Inflammatory macrophage treated with lipopolysaccharide for 4 hours (primary cell): ENCODE measurements at regions not wholly inside any gene's neighbourhood (a gene's known extent, or its start where the extent isn't known, plus 50 kb on each side); places are given as distances from the start of the nearest gene placed in this dataset.

Experiments
- DNase-seq: peaks from one replicate; pipeline ENCODE4 v3.0.0-alpha.2; 2020

- DNase-seq, result no peak
Observed at GRCh38 chr10:111131168-111131799, 54.5 kb downstream of the ADRA2A start.

- no peak for DNase-seq
Observed at GRCh38 chr10:111137007-111137406, 60.2 kb downstream of the ADRA2A start.

GRCh38 chr10:111137587-111137986 lies 60.8 kb downstream of the ADRA2A start:
- no peak for DNase-seq

DNA sequence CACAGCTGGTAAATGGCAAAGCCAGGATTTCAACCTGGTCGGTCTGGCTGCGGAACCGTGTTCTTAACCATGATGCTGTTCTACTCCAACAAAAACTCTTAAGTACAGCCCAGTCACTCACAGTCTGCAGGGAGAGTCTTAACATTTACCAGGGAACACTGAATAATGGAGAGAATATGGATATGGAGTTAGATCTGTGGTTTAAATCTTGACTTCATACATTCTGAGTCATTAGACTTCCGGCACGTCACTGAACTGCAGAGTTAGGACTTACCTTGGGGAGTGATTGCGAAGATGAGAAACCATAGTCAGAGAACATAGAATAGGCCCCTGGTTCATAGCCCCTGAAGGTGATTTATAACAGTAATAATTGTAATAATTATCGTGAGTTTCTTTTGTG lies 61.7 kb downstream of the ADRA2A start:
- no peak for DNase-seq

DNA sequence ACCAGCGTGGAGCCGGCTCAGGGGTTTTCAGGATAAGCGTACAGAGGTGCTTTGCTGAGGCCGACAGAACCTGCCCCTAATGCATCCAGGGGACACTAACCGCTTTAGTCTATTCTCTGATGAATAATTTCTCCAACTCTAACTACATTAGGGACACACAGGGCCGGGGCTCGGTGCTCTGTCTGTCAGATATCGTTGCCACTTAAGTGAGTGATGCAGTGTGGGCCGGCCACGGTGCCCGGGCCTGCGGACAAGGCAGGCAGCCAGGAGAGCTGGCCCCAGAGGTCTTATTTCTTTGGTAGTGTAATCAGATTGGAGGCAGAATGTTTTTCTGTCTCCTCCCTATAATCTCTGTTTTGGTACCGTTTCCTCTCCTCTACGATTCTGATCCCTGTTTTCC lies 62.7 kb downstream of the ADRA2A start:
- no peak for DNase-seq

- no peak for DNase-seq
Observed at GRCh38 chr10:111142092-111142768, 65.4 kb downstream of the ADRA2A start.

GRCh38 chr10:111146025-111146640 lies 69.3 kb downstream of the ADRA2A start:
- DNase-seq, result no peak

- DNase-seq, result no peak
Observed at GRCh38 chr10:111148025-111148424, 71.2 kb downstream of the ADRA2A start.

- DNase-seq, result no peak
Observed at GRCh38 chr10:111148440-111148839, 71.6 kb downstream of the ADRA2A start.

DNA sequence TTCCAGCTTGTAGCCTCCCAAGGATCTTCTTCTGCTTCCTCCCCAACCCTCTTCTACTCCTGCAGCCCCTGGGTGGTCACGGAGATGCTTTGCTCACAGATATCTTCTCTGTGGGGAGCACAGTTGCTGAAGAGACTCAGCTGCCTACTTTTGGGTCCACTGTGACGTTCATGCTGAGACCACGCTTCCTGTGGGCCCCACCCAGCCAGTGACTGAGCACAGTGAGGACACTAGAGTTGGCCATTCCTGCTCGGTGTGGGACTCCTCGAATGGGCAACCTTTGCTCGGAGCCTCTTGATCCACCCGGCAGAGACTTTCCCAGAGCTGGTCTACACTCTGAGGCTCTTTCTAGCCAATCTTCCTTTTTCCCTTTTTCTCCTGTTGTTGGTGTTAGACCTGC lies 73.9 kb downstream of the ADRA2A start:
- no peak for DNase-seq

GRCh38 chr10:111151595-111152307 lies 74.9 kb downstream of the ADRA2A start:
- DNase-seq, result no peak

DNA sequence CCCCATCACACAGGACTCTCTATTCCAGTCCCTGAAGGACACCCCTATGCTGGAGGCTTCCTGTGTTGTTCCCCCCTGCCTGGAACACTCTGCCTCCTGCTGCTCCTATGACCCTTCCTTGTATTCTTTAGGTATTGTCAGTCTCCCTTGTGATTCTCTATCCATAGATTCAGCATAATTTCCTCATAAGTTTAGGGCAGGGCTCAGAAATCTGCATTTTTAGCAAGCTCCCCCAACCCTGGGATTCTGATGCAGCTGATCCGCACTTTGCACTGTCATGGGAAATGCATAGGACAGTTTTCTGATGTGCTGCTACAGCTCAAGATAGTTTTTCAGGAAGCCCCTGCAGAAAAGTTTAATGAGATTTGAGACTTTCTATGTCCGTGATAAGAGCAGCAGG lies 79.9 kb downstream of the ADRA2A start:
- DNase-seq, result no peak

DNA sequence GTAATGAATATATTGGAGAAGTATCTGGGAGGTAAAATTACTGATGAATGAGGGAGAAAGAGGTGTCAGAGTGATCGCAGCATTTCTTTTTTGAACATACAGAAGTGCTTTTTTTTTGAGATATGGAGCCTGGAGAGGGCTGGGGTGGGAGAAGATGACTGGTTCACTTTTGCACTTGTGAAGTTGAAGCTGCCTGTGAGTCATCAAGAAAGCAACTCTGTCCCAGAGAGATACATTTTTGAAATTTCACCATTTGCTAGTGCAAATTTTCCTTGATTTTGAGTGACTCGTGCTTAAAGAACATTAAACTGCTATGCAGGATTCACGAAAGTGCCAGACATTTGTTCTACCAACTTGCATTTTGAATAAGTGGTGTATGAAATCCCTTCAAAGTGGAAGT lies 81.8 kb downstream of the ADRA2A start:
- DNase-seq, result no peak

DNA sequence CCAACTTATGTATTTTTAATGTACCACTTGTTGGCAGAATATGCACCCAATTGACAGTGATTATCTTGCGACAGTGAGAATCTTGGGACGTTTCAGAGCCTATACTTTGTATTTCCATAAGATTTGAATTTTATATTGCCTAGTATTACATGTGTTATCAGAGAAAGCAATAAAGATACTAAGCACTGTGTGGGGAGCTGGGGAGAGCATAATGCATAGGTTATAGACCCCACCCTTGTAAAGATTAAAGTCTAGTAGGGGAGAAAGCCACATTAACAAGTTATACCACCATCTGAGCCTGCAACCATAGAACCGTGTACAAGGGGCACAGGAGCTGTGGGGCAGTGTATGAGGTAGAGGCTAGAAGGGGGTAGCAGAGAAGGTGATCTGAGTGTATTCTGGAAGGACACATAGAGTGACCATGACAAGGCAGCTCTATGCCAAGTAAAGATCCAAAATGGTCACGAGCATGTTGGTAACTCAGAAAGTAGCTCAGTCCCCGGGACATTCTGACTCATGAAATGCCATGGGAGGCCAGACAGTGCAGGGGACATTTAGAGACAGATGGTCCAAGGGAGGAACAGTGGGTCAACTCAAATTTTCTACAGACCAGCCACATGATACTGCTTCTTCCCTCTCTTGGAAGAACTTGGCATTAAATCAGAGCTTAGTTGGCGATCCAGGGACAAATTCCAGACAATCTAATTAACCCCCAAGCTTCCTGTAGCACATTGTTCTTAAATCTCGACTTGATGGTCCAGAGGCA lies 84.5 kb downstream of the ADRA2A start:
- DNase-seq, result no peak

DNA sequence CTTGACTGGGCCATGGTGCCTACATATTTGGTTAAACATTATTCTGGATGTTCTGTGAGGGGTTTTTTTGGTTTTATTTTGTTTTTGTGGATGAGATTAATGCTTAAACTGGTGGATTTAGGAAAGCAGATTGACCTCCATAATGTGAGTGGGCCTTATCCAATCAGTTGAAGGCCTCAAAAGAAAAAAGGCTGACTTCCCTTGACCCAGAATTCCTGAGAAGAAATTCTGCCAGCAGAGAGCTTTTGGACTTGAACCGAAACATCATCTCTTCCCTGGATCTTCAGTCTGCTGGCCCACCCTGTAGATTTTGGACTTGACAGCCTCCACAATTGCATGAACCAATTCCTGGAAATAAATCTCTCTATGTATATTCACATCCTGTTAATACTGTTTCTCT lies 94.4 kb downstream of the ADRA2A start:
- DNase-seq, result no peak

DNA sequence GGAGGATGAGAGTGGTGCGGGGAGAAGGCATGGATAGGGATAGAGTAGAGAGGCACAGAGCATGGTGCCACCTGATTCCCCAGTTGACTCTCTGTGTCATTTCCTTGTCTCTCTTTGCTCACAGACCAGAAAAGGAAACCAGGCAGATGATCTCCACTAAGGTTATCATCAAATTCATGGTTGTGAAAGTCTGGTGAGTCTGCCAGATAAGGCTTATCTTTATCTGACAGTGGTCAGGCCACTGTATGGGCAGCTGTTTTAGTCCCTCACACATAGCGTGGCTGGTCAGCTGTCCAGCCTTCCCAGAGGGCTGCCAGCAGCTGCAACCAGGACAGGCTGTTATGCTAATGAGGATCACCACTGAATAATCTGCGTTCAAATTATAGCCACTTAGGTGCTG lies 99.0 kb downstream of the ADRA2A start:
- DNase-seq, result no peak

DNA sequence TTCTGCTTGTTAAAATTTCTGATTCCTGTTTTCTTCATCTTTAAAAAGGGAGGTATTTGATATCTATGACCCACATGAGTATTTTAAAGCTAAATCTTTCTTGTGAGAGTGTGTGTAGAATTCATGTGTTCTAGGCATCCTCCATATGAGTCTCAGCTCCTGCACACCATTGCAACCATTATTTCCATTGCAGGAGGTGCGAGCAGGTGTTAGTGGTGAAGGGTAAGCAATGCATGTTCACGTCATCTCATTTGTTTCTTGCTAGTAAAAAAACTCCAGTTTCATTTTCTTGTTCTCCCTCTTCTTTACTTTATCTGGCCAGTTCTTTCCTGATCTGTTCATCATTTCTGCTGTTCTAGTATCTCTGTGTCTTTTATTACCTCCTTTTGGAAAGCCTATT lies 100.5 kb downstream of the ADRA2A start:
- no peak for DNase-seq

DNA sequence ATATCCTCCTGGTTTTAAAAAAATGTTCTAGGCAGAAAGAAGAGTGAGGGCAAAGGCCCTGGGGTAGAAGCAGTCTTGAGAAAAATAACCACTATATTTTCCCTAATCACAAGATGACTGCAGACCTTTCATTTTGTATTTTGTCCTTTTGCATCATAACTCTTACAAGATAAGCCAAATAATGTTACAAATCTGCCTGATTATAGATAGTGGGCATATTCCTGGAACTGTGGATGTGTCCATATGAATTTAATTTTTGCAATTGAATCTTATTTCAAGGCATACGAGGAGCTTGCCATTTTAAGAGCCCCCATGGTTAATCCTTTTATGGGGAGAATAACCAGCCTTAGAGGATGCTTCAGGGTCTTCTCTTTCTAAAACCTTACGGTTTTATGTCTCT lies 102.7 kb downstream of the ADRA2A start:
- no peak for DNase-seq

GRCh38 chr10:111186358-111186757 lies 109.5 kb downstream of the ADRA2A start:
- DNase-seq, result no peak

DNA sequence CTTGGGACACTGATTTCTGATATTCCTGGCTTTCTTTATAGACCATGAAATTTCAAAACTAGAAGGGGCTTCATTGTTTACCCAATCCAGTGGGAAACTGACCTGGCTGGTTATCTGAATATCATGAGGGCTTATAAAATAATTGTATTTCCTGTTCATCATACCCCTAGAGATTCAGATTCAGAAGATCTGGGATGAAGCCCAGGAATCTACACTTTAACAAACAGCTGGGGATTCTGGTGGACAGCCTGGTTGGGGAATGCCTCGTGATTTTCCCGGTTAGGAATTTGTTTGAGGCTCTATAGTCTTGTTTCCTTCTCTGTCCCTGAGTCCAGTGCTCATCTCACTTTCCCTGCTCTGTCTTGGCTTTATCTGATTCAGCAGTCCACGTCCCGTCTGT lies 110.3 kb downstream of the ADRA2A start:
- DNase-seq, result no peak

GRCh38 chr10:111199587-111199986 lies 122.8 kb downstream of the ADRA2A start:
- DNase-seq, result no peak

GRCh38 chr10:111200505-111201186 lies 123.8 kb downstream of the ADRA2A start:
- no peak for DNase-seq

GRCh38 chr10:111203615-111204014 lies 126.8 kb downstream of the ADRA2A start:
- peak; percentile 12 for DNase-seq
